ENCODE measurements at regions not wholly inside any gene's neighbourhood (a gene's known extent, or its start where the extent isn't known, plus 50 kb on each side); places are given as distances from the start of the nearest gene placed in this dataset.

DNA sequence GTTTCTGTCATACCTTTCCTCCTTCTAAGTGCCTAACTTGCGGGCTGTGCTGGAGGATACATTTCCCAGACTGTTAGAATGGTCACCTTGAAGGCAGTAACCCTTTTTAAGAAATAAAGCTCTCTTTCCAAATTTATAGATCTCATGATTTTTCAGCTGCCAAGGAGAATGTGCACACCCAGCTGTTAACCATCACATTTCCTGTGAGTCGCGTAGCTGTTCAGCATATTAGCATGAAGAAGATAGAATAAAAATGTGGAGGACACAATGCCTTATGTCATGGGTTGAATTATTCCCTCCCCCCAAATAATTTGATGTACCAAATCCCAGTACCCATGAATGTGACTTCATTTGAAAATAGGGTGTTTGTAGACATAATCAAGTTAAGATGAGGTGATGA lies 729.4 kb downstream of the MTRR start:
- Histone ChIP-seq H4K20me1 (ENCODE audit: control insufficient read depth, extremely low read depth, insufficient read depth, low read length) (no peaks in the 10 kb centered on the region), H3K4me1 (ENCODE audit: control insufficient read depth, extremely low read depth, insufficient read depth, low read length) (no peaks in the 10 kb centered on the region), H3K79me2 (ENCODE audit: control insufficient read depth, insufficient read depth, low read length) (no peaks in the 10 kb centered on the region), H3K9me3 (ENCODE audit: control insufficient read depth, insufficient read depth, low read depth, low read length) (no peaks in the 10 kb centered on the region), H3K27ac (ENCODE audit: insufficient read depth, low read length) (no peak overlapping the region), H3K9ac (ENCODE audit: insufficient read depth, low read length) (no peak overlapping the region), H3K36me3 (ENCODE audit: control insufficient read depth, insufficient read depth, low read length) (no peaks in the 10 kb centered on the region), H2AFZ (ENCODE audit: low read length) (no peak overlapping the region), H3K4me3 (replicated peaks in 1 of 4; ENCODE audit: control extremely low read depth in 1 of 4, insufficient read depth in 1 of 4, low read depth in 3 of 4, low read length in 4 of 4) (no peak overlapping the region), H3K27me3 (ENCODE audit: control insufficient read depth, insufficient read depth, low read length) (no peaks in the 10 kb centered on the region), H3K4me2 (ENCODE audit: extremely low read depth, insufficient read depth, low read length) (no peak overlapping the region)
- DNase-seq (ENCODE audit: low read depth in 2 of 2), result peak in 1 of 2 donors; percentile 11
- TF ChIP-seq, protein P1, sequence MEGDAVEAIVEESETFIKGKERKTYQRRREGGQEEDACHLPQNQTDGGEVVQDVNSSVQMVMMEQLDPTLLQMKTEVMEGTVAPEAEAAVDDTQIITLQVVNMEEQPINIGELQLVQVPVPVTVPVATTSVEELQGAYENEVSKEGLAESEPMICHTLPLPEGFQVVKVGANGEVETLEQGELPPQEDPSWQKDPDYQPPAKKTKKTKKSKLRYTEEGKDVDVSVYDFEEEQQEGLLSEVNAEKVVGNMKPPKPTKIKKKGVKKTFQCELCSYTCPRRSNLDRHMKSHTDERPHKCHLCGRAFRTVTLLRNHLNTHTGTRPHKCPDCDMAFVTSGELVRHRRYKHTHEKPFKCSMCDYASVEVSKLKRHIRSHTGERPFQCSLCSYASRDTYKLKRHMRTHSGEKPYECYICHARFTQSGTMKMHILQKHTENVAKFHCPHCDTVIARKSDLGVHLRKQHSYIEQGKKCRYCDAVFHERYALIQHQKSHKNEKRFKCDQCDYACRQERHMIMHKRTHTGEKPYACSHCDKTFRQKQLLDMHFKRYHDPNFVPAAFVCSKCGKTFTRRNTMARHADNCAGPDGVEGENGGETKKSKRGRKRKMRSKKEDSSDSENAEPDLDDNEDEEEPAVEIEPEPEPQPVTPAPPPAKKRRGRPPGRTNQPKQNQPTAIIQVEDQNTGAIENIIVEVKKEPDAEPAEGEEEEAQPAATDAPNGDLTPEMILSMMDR (conservative IDR thresholded peaks at IDR 0.05 in 1 of 2, IDR thresholded peaks at IDR 0.05 in 1 of 2; ENCODE audit: low read depth in 1 of 2, low read length in 2 of 2), result no peak
- TF ChIP-seq EZH2 (IDR thresholded peaks at IDR 0.05; ENCODE audit: low read length, missing control alignments), result no peak

DNA sequence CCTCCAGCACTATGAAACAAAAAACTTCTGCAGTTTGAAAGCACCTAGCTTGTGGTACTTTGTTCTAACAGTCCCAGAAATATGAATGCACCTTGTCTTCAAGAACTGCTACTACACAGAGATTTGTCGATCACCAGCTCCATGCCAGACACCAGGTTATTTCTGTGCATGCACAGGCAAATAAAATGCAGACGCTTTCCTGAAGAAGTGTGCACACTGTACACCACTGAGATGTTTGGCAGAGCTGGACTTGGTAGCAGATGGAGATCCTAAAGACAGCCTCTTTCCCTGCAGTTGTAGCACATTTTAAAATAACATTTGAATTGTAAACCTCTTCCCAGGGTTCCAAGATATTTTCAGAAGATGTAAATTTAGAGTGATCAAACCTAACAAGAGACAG lies 730.0 kb downstream of the MTRR start:
- H3K9ac ChIP-seq (ENCODE audit: insufficient read depth, low read length), result no peak overlapping the region
- no peak overlapping the region for H2AFZ ChIP-seq (ENCODE audit: low read length)
- no peaks in the 10 kb centered on the region for H3K4me1 ChIP-seq (ENCODE audit: control insufficient read depth, extremely low read depth, insufficient read depth, low read length)
- H3K27ac ChIP-seq (ENCODE audit: insufficient read depth, low read length), result no peak overlapping the region
- H3K36me3 ChIP-seq (ENCODE audit: control insufficient read depth, insufficient read depth, low read length), result no peaks in the 10 kb centered on the region
- H3K9me3 ChIP-seq (ENCODE audit: control insufficient read depth, insufficient read depth, low read depth, low read length), result no peaks in the 10 kb centered on the region
- H4K20me1 ChIP-seq (ENCODE audit: control insufficient read depth, extremely low read depth, insufficient read depth, low read length), result no peaks in the 10 kb centered on the region
- no peaks in the 10 kb centered on the region for H3K27me3 ChIP-seq (ENCODE audit: control insufficient read depth, insufficient read depth, low read length)
- no peaks in the 10 kb centered on the region for H3K79me2 ChIP-seq (ENCODE audit: control insufficient read depth, insufficient read depth, low read length)
- no peak overlapping the region for H3K4me2 ChIP-seq (ENCODE audit: extremely low read depth, insufficient read depth, low read length)
- no peak overlapping the region for H3K4me3 ChIP-seq (replicated peaks in 1 of 4; ENCODE audit: control extremely low read depth in 1 of 4, insufficient read depth in 1 of 4, low read depth in 3 of 4, low read length in 4 of 4)
- DNase-seq (ENCODE audit: low read depth in 2 of 2), result no peak
- no peak for TF ChIP-seq EZH2 (IDR thresholded peaks at IDR 0.05; ENCODE audit: low read length, missing control alignments)
- TF ChIP-seq, protein P1 (conservative IDR thresholded peaks at IDR 0.05 in 1 of 2, IDR thresholded peaks at IDR 0.05 in 1 of 2; ENCODE audit: low read depth in 1 of 2, low read length in 2 of 2), result no peak

GRCh38 chr5:8600843-8601242 lies 731.9 kb downstream of the MTRR start:
- Histone ChIP-seq H3K27ac (ENCODE audit: insufficient read depth, low read length) (no peak overlapping the region), H3K79me2 (ENCODE audit: control insufficient read depth, insufficient read depth, low read length) (no peaks in the 10 kb centered on the region), H3K9me3 (ENCODE audit: control insufficient read depth, insufficient read depth, low read depth, low read length) (no peaks in the 10 kb centered on the region), H3K4me2 (ENCODE audit: extremely low read depth, insufficient read depth, low read length) (no peak overlapping the region), H2AFZ (ENCODE audit: low read length) (no peak overlapping the region), H3K4me3 (replicated peaks in 1 of 4; ENCODE audit: control extremely low read depth in 1 of 4, insufficient read depth in 1 of 4, low read depth in 3 of 4, low read length in 4 of 4) (no peak overlapping the region), H3K9ac (ENCODE audit: insufficient read depth, low read length) (no peak overlapping the region), H3K27me3 (ENCODE audit: control insufficient read depth, insufficient read depth, low read length) (no peaks in the 10 kb centered on the region), H3K36me3 (ENCODE audit: control insufficient read depth, insufficient read depth, low read length) (no peaks in the 10 kb centered on the region), H3K4me1 (ENCODE audit: control insufficient read depth, extremely low read depth, insufficient read depth, low read length) (no peaks in the 10 kb centered on the region), H4K20me1 (ENCODE audit: control insufficient read depth, extremely low read depth, insufficient read depth, low read length) (no peaks in the 10 kb centered on the region)
- peak in 1 of 2 donors; percentile 36 for DNase-seq (ENCODE audit: low read depth in 2 of 2)
- TF ChIP-seq, protein P1 (conservative IDR thresholded peaks at IDR 0.05 in 1 of 2, IDR thresholded peaks at IDR 0.05 in 1 of 2; ENCODE audit: low read depth in 1 of 2, low read length in 2 of 2), result no peak
- TF ChIP-seq EZH2 (IDR thresholded peaks at IDR 0.05; ENCODE audit: low read length, missing control alignments), result no peak

All from fibroblast of lung (primary cell).